ENCODE measurements at regions not wholly inside any gene's neighbourhood (a gene's known extent, or its start where the extent isn't known, plus 50 kb on each side); places are given as distances from the start of the nearest gene placed in this dataset.

DNA sequence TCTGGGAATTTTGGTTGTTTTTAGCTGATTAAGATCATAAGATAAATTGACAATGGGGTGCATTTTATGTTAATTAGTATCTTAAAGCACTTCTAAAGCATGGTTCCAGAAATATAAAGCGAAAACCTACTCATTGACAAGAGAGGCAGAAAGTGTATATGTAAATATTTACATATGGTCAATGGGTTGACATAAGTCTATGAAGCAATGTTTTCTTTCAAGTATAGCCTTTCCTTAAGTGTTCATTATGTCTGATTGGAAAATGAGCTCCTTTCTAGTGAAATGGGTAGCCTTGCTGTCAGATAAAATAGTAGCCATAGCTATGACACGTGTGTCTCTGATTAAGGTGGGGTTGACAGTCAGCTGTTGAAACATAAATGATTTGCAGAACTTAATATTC is 365.2 kb upstream of the AGTR1 start:
- TF ChIP-seq, protein P1, sequence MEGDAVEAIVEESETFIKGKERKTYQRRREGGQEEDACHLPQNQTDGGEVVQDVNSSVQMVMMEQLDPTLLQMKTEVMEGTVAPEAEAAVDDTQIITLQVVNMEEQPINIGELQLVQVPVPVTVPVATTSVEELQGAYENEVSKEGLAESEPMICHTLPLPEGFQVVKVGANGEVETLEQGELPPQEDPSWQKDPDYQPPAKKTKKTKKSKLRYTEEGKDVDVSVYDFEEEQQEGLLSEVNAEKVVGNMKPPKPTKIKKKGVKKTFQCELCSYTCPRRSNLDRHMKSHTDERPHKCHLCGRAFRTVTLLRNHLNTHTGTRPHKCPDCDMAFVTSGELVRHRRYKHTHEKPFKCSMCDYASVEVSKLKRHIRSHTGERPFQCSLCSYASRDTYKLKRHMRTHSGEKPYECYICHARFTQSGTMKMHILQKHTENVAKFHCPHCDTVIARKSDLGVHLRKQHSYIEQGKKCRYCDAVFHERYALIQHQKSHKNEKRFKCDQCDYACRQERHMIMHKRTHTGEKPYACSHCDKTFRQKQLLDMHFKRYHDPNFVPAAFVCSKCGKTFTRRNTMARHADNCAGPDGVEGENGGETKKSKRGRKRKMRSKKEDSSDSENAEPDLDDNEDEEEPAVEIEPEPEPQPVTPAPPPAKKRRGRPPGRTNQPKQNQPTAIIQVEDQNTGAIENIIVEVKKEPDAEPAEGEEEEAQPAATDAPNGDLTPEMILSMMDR (conservative IDR thresholded peaks at IDR 0.05; ENCODE audit: low read depth, low read length) = no peak
- no peak for TF ChIP-seq POLR2A (IDR thresholded peaks at IDR 0.05; ENCODE audit: low read depth, low read length)
- TF ChIP-seq RCOR1 (IDR thresholded peaks at IDR 0.05; ENCODE audit: insufficient replicate concordance, low read length) = no peak
- TF ChIP-seq MXI1 (IDR thresholded peaks at IDR 0.05; ENCODE audit: borderline replicate concordance, low read depth, low read length) = no peak
- TF ChIP-seq RFX5 (IDR thresholded peaks at IDR 0.05; ENCODE audit: low read depth, low read length) = no peak
- no peak for TF ChIP-seq RAD21 (IDR thresholded peaks at IDR 0.05; ENCODE audit: low read length)
- no peak for TF ChIP-seq SMC3 (IDR thresholded peaks at IDR 0.05; ENCODE audit: low read depth, low read length)
- TF ChIP-seq CEBPB (IDR thresholded peaks at IDR 0.05; ENCODE audit: low read depth, low read length) = no peak
- TF ChIP-seq, protein P2, sequence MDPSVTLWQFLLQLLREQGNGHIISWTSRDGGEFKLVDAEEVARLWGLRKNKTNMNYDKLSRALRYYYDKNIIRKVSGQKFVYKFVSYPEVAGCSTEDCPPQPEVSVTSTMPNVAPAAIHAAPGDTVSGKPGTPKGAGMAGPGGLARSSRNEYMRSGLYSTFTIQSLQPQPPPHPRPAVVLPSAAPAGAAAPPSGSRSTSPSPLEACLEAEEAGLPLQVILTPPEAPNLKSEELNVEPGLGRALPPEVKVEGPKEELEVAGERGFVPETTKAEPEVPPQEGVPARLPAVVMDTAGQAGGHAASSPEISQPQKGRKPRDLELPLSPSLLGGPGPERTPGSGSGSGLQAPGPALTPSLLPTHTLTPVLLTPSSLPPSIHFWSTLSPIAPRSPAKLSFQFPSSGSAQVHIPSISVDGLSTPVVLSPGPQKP (IDR thresholded peaks at IDR 0.05; ENCODE audit: borderline replicate concordance, low read depth, low read length) = no peak
- TF ChIP-seq FOS (IDR thresholded peaks at IDR 0.05; ENCODE audit: low read depth, low read length) = no peak
- no peak for TF ChIP-seq MAZ (IDR thresholded peaks at IDR 0.05; ENCODE audit: borderline replicate concordance, low read depth, low read length)

Data from IMR-90 (cell line).